D721Med (cell line): ENCODE measurements at regions not wholly inside any gene's neighbourhood (a gene's known extent, or its start where the extent isn't known, plus 50 kb on each side); places are given as distances from the start of the nearest gene placed in this dataset.
"Not testable (repeated sequence)": the region's sequence is repeated elsewhere in the genome, so short reads cannot be mapped to it uniquely, and the experiment has no call there.

Source experiments
- DNase-seq: peaks from one replicate; pipeline ENCODE4 v3.0.0; 2011; ENCODE audit warnings: low spot score; ENCODE audit not compliant: insufficient read length
- FAIRE-seq: peaks from 2 replicates; lab custom pipeline; 2011; peaks lifted over from hg19 to GRCh38; lab: Jason Lieb, UNC
- CTCF ChIP-seq: IDR thresholded peaks from 2 replicates; pipeline ENCODE4 v1.5.1; 2012; ENCODE audit warnings: mild to moderate bottlenecking, control low read depth; ENCODE audit not compliant: insufficient read depth; ENCODE audit errors: missing control alignments

GRCh38 chr18:25496544-25496943 lies 144.6 kb upstream of the ZNF521 start:
- no peak for TF ChIP-seq CTCF
- no peak for DNase-seq
- no peak for FAIRE-seq

- FAIRE-seq = no peak
- no peak for DNase-seq
These were observed 143.6 kb upstream of the ZNF521 start for GRCh38 chr18:25495606-25496005.

GRCh38 chr18:25494888-25495287 lies 142.9 kb upstream of the ZNF521 start:
- TF ChIP-seq CTCF = no peak
- FAIRE-seq (no peak), DNase-seq (no peak)

More at GRCh38 chr18:25495606-25496005, 143.6 kb upstream of the ZNF521 start:
- TF ChIP-seq CTCF = no peak

GRCh38 chr18:25493401-25493800 lies 141.4 kb upstream of the ZNF521 start:
- DNase-seq (no peak), FAIRE-seq (no peak)
- TF ChIP-seq CTCF = no peak

GRCh38 chr18:25490316-25490715 lies 138.3 kb upstream of the ZNF521 start:
- DNase-seq (no peak), FAIRE-seq (no peak)
- TF ChIP-seq CTCF = no peak

- TF ChIP-seq CTCF = no peak
- no peak for FAIRE-seq
- no peak for DNase-seq
These were observed 121.0 kb upstream of the ZNF521 start for GRCh38 chr18:25473008-25473407.

- not testable (repeated sequence) for DNase-seq, FAIRE-seq
These were observed 119.0 kb upstream of the ZNF521 start for GRCh38 chr18:25470756-25471524.
